OCI-LY7 (cell line): ENCODE measurements at regions not wholly inside any gene's neighbourhood (a gene's known extent, or its start where the extent isn't known, plus 50 kb on each side); places are given as distances from the start of the nearest gene placed in this dataset.

ENCODE experiments used
- BruUV-seq: library from RNA; stranded (reverse); fragments of 400-500 nt; replicated peaks from 2 replicates; lab custom pipeline; 2021; lab: Mats Ljungman, UMichigan
- CTCF ChIA-PET: fragments of 300-600 bp; sonication (Branson Sonifier 250); formaldehyde crosslinking; loops from one replicate; lab custom pipeline; 2022; ENCODE audit warnings: antibody characterized with exemption; ENCODE audit not compliant: unreplicated experiment; lab: Charles Lee
- POLR2A ChIA-PET: fragments of 300-600 bp; sonication (Branson Sonifier 250); formaldehyde crosslinking; loops from one replicate; lab custom pipeline; 2022; ENCODE audit warnings: antibody characterized with exemption; lab: Charles Lee
- DNase-seq: peaks from one replicate; pipeline ENCODE4 v3.0.0-alpha.2; 2015; ENCODE audit warnings: low spot score
- H2AFZ ChIP-seq: fragments of 200-600 bp; sonication (generic), shearing (Covaris generic); 2 replicates; pipeline ENCODE4 v1.6.1; 2014; ENCODE audit warnings: mild to moderate bottlenecking, antibody characterized with exemption, low read length, moderate library complexity
- H3K27ac ChIP-seq: fragments of 200-600 bp; sonication (generic); 2 replicates; pipeline ENCODE4 v1.5.1; 2014; ENCODE audit warnings: mixed run types, low read depth, mild to moderate bottlenecking, moderate library complexity, low read length, inconsistent platforms; ENCODE audit not compliant: poor library complexity, severe bottlenecking
- H3K36me3 ChIP-seq: fragments of 200-600 bp; sonication (generic); 2 replicates; pipeline ENCODE4 v1.6.1; 2014; ENCODE audit warnings: mild to moderate bottlenecking, antibody characterized with exemption, low read length, moderate library complexity, mixed read lengths; ENCODE audit not compliant: insufficient read depth
- H3K4me1 ChIP-seq: fragments of 200-600 bp; sonication (generic); 2 replicates; pipeline ENCODE4 v1.5.1; 2014; ENCODE audit warnings: mild to moderate bottlenecking, low read length; ENCODE audit not compliant: insufficient read depth, poor library complexity, severe bottlenecking
- H3K4me2 ChIP-seq: fragments of 200-600 bp; sonication (generic); 2 replicates; pipeline ENCODE4 v1.6.1; 2014; ENCODE audit warnings: mild to moderate bottlenecking, low read length
- H3K4me3 ChIP-seq: fragments of 200-600 bp; sonication (generic); 2 replicates; pipeline ENCODE4 v1.5.1; 2014; ENCODE audit warnings: mild to moderate bottlenecking, low read depth, low read length; ENCODE audit not compliant: poor library complexity, severe bottlenecking
- H3K79me2 ChIP-seq: fragments of 200-600 bp; sonication (generic); 2 replicates; pipeline ENCODE4 v1.6.1; 2016; ENCODE audit warnings: low read depth, mild to moderate bottlenecking, low read length, moderate library complexity, mixed read lengths; ENCODE audit not compliant: insufficient read depth
- H3K9me2 ChIP-seq: fragments of 200-600 bp; sonication (generic); 2 replicates; pipeline ENCODE4 v1.6.1; 2016; ENCODE audit warnings: mild to moderate bottlenecking, low read length, mixed read lengths; ENCODE audit not compliant: insufficient read depth
- H3K9me3 ChIP-seq: fragments of 200-600 bp; sonication (generic); 2 replicates; pipeline ENCODE4 v1.6.1; 2014; ENCODE audit warnings: mild to moderate bottlenecking, mixed run types, low read length, mixed read lengths
- H4K20me1 ChIP-seq: fragments of 200-600 bp; sonication (generic); 2 replicates; pipeline ENCODE4 v1.6.1; 2014; ENCODE audit warnings: mild to moderate bottlenecking, antibody characterized with exemption, low read length, moderate library complexity, mixed read lengths; ENCODE audit not compliant: insufficient read depth
- CTCF ChIP-seq: fragments of 200-600 bp; sonication (generic); conservative IDR thresholded peaks from 2 replicates; pipeline ENCODE4 v1.5.1; 2014; ENCODE audit warnings: mild to moderate bottlenecking, antibody characterized with exemption, low read length, moderate library complexity, mixed read lengths
- EZH2phosphoT487 ChIP-seq: fragments of 200-600 bp; sonication (generic); IDR thresholded peaks from 2 replicates; pipeline ENCODE4 v1.6.1; 2018; ENCODE audit warnings: low read depth, borderline replicate concordance, mild to moderate bottlenecking, mixed run types, antibody characterized with exemption, low read length, moderate library complexity, mixed read lengths
- intact Hi-C: fragments of 100-400 bp; cut with micrococcal nuclease; formaldehyde crosslinking; loops from one replicate; pipeline ENCODE4 v1.10.0; 2022; ENCODE audit not compliant: unreplicated experiment

GRCh38 chr1:219732814-219733491, 120.0 kb upstream of the ZC3H11B start:
- Histone ChIP-seq H4K20me1 (no peaks in the 10 kb centered on the region), H3K4me3 (no peak overlapping the region), H3K27ac (no peak overlapping the region), H2AFZ (no peak overlapping the region), H3K9me3 (no peaks in the 10 kb centered on the region), H3K4me1 (no peaks in the 10 kb centered on the region), H3K9me2 (no peaks in the 10 kb centered on the region), H3K36me3 (no peaks in the 10 kb centered on the region), H3K4me2 (no peak overlapping the region), H3K79me2 (no peaks in the 10 kb centered on the region)
- intact Hi-C loops: no loop called here
- ChIA-PET CTCF (no interaction called here), POLR2A (interaction anchor here (0.6 kb wide), 1 partner anchor 10 kb away, joined by 4 read pairs; no protein-coding TSS in a partner anchor)
- no peak for DNase-seq
- BruUV-seq: no TSS peak
- TF ChIP-seq EZH2phosphoT487 (no peak), CTCF (no peak)

GRCh38 chr1:219731771-219732170, 118.9 kb upstream of the ZC3H11B start:
- BruUV-seq: no TSS peak
- TF ChIP-seq CTCF (no peak), EZH2phosphoT487 (no peak)
- Histone ChIP-seq H3K79me2 (no peaks in the 10 kb centered on the region), H2AFZ (no peak overlapping the region), H3K4me1 (no peaks in the 10 kb centered on the region), H3K36me3 (no peaks in the 10 kb centered on the region), H3K27ac (no peak overlapping the region), H3K4me2 (no peak overlapping the region), H3K4me3 (no peak overlapping the region), H4K20me1 (no peaks in the 10 kb centered on the region), H3K9me3 (no peaks in the 10 kb centered on the region), H3K9me2 (no peaks in the 10 kb centered on the region)
- CTCF ChIA-PET: no interaction called here
- DNase-seq: no peak
- POLR2A ChIA-PET: interaction anchor here (0.9 kb wide), 1 partner anchor 14 kb away, joined by 3 read pairs; no protein-coding TSS in a partner anchor
- intact Hi-C loops: no loop called here

- BruUV-seq: no TSS peak
- no peaks in the 10 kb centered on the region for H4K20me1 ChIP-seq
- H3K9me3 ChIP-seq: peaks cover 6% of the 10 kb centered on the region; the same call in 1 of the 2 replicates
- no peak overlapping the region for H3K27ac ChIP-seq
- TF ChIP-seq EZH2phosphoT487: no peak
- TF ChIP-seq CTCF: no peak
- peak; percentile 1 for DNase-seq
- no peaks in the 10 kb centered on the region for H3K36me3 ChIP-seq
- CTCF ChIA-PET: no interaction called here
- H3K79me2 ChIP-seq: no peaks in the 10 kb centered on the region
- no peak overlapping the region for H3K4me3 ChIP-seq
- H3K4me2 ChIP-seq: no peak overlapping the region
- no peaks in the 10 kb centered on the region for H3K4me1 ChIP-seq
- intact Hi-C loops: no loop called here
- H2AFZ ChIP-seq: no peak overlapping the region
- POLR2A ChIA-PET: no interaction called here
- no peaks in the 10 kb centered on the region for H3K9me2 ChIP-seq
Measured at GRCh38 chr1:219726480-219727272, 113.8 kb upstream of the ZC3H11B start.
